ENCODE measurements at regions not wholly inside any gene's neighbourhood (a gene's known extent, or its start where the extent isn't known, plus 50 kb on each side); places are given as distances from the start of the nearest gene placed in this dataset.

DNA sequence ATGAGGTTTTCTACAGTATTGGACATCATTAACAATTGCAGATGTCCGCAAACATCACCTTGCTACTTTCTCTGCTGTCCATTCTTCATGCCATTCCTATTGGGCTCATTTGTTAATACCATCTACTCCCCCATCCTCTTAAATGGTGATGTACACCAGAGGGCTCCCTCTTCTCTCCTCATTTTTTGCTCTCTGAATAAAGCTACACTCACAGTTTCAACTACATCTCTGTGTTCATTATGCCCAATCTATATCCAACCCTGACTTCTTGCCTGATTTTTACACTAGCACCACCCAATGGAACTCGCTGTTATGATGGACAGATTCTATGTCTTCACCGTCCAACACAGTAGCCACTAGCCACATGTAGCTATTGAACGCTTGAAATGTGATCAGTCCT is 288.1 kb upstream of the ID4 start:
- no peak for ATAC-seq (ENCODE audit: low read depth in 2 of 2)
- H3K9me3 Mint-ChIP-seq: peaks cover 0 to 13% (median 3%) of the 10 kb centered on the region in 7 donors
- H3K4me1 Mint-ChIP-seq: no peaks in the 10 kb centered on the region
- H3K27ac ChIP-seq (ENCODE audit: insufficient read depth, low read length, poor library complexity, severe bottlenecking): no peak overlapping the region
- H3K4me3 Mint-ChIP-seq: no peak overlapping the region
- DNase-seq: no peak
- no peak overlapping the region for H3K27ac Mint-ChIP-seq
- H3K36me3 ChIP-seq (ENCODE audit: control insufficient read depth, insufficient read depth, low read length): no peaks in the 10 kb centered on the region
- no peaks in the 10 kb centered on the region for H3K36me3 Mint-ChIP-seq
- H3K4me3 ChIP-seq (ENCODE audit: low read depth, low read length): no peak overlapping the region
- no peaks in the 10 kb centered on the region for H3K9me3 ChIP-seq (ENCODE audit: control insufficient read depth in 2 of 2, low read length in 2 of 2)
- no peaks in the 10 kb centered on the region for H3K27me3 Mint-ChIP-seq
- no peaks in the 10 kb centered on the region for H3K4me1 ChIP-seq (ENCODE audit: control insufficient read depth, insufficient read depth, low read length, poor library complexity, severe bottlenecking)
- no peaks in the 10 kb centered on the region for H3K27me3 ChIP-seq (ENCODE audit: control insufficient read depth, insufficient read depth, low read length)

DNA sequence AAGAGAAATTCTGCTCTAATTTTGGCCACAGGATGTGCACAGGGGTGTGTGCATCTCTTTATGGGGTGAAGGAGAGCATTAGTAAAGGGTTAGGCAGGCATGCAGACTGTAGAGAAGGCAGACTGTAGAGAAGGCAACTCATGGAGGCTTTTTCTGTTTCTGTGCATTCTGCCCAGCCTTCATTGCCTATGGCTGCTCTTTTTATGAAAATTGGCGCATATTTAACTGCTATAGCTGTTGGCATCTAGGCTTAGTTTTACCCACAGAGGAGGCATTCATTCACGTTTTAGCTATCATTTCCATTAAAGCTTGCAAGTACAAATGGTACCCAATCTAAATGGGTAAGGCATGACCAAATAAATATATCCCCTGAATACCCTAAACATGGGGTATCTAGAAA is 286.8 kb upstream of the ID4 start:
- Histone ChIP-seq H3K27me3 (ENCODE audit: control insufficient read depth, insufficient read depth, low read length) (no peaks in the 10 kb centered on the region), H3K36me3 (ENCODE audit: control insufficient read depth, insufficient read depth, low read length) (no peaks in the 10 kb centered on the region), H3K9me3 (ENCODE audit: control insufficient read depth in 2 of 2, low read length in 2 of 2) (no peaks in the 10 kb centered on the region), H3K4me3 (ENCODE audit: low read depth, low read length) (no peak overlapping the region), H3K27ac (ENCODE audit: insufficient read depth, low read length, poor library complexity, severe bottlenecking) (no peak overlapping the region), H3K4me1 (ENCODE audit: control insufficient read depth, insufficient read depth, low read length, poor library complexity, severe bottlenecking) (no peaks in the 10 kb centered on the region)
- DNase-seq (no peak), ATAC-seq (ENCODE audit: low read depth in 2 of 2) (no peak)
- no peaks in the 10 kb centered on the region for H3K4me1 Mint-ChIP-seq
- H3K9me3 Mint-ChIP-seq: peaks cover 0 to 13% (median 3%) of the 10 kb centered on the region in 7 donors
- no peak overlapping the region for H3K4me3 Mint-ChIP-seq
- H3K27ac Mint-ChIP-seq: no peak overlapping the region
- H3K36me3 Mint-ChIP-seq: no peaks in the 10 kb centered on the region
- no peaks in the 10 kb centered on the region for H3K27me3 Mint-ChIP-seq

DNA sequence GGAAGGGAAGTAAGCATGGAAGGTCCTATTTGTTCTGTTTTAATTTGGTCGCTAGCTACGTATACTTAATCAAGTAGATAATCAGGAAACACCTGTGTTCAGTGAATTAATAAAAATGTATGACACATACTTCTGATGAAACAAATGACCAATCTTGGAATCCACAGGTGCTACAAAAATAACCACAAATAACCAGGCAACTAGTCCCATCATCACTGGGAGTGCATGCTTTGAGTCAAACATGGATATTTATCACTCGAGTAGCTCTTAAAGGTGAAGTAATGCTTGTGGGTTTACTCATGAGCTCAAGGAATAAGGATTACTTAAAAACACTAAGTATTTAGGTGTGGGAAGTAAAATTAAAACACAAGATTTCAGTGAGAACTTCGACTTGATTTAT is 285.6 kb upstream of the ID4 start:
- Mint-ChIP-seq H3K4me3 (no peak overlapping the region), H3K27ac (no peak overlapping the region), H3K4me1 (no peaks in the 10 kb centered on the region), H3K9me3 (peaks cover 0 to 13% (median 6%) of the 10 kb centered on the region in 7 donors), H3K27me3 (no peaks in the 10 kb centered on the region), H3K36me3 (no peaks in the 10 kb centered on the region)
- DNase-seq (no peak), ATAC-seq (ENCODE audit: low read depth in 2 of 2) (no peak)
- Histone ChIP-seq H3K9me3 (ENCODE audit: control insufficient read depth in 2 of 2, low read length in 2 of 2) (no peaks in the 10 kb centered on the region), H3K27ac (ENCODE audit: insufficient read depth, low read length, poor library complexity, severe bottlenecking) (no peak overlapping the region), H3K4me1 (ENCODE audit: control insufficient read depth, insufficient read depth, low read length, poor library complexity, severe bottlenecking) (no peaks in the 10 kb centered on the region), H3K36me3 (ENCODE audit: control insufficient read depth, insufficient read depth, low read length) (no peaks in the 10 kb centered on the region), H3K27me3 (ENCODE audit: control insufficient read depth, insufficient read depth, low read length) (no peaks in the 10 kb centered on the region), H3K4me3 (ENCODE audit: low read depth, low read length) (no peak overlapping the region)

DNA sequence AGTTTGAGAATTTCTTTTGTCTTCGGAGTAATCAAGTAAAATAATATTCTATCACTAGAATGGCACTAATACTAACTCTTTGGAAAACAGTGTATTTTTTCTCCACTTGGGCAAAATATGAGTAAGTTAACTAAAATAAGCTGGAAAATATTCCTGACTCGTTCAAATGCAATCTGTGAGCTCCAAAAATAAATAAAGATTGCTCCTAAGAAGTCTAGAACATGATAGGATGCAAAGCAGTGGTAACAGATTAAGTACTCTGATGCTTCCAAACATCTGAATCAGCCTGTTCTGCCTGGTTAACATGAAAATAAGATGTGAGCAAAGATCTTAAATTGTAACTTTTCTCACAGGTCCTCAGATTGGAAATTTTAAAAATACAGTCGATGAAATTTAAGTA is 285.1 kb upstream of the ID4 start:
- Mint-ChIP-seq H3K27ac (no peak overlapping the region), H3K9me3 (peaks cover 0 to 13% (median 6%) of the 10 kb centered on the region in 7 donors), H3K4me1 (no peaks in the 10 kb centered on the region), H3K36me3 (no peaks in the 10 kb centered on the region), H3K27me3 (no peaks in the 10 kb centered on the region), H3K4me3 (no peak overlapping the region)
- Histone ChIP-seq H3K36me3 (ENCODE audit: control insufficient read depth, insufficient read depth, low read length) (no peaks in the 10 kb centered on the region), H3K4me3 (ENCODE audit: low read depth, low read length) (no peak overlapping the region), H3K27me3 (ENCODE audit: control insufficient read depth, insufficient read depth, low read length) (no peaks in the 10 kb centered on the region), H3K9me3 (ENCODE audit: control insufficient read depth in 2 of 2, low read length in 2 of 2) (no peaks in the 10 kb centered on the region), H3K27ac (ENCODE audit: insufficient read depth, low read length, poor library complexity, severe bottlenecking) (no peak overlapping the region), H3K4me1 (ENCODE audit: control insufficient read depth, insufficient read depth, low read length, poor library complexity, severe bottlenecking) (no peaks in the 10 kb centered on the region)
- DNase-seq (no peak), ATAC-seq (ENCODE audit: low read depth in 2 of 2) (no peak)

DNA sequence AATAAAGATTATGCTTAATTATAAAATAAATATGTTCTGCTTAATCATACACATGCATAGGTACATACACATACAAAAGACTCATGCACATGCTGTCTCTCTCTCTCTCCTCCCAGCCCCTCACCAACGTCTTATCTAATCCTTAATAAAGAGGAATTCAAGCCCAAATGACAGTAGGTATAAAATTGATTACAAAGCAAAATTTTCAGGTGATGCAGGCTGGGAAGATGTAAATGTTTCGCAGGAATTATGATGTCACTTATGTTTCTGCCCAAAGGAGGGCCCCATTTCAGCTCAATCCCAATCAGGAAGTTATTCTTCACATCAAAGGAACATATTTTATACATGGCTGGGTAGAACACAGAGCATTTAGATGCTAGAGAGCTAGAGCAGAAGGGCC is 284.6 kb upstream of the ID4 start:
- ATAC-seq (ENCODE audit: low read depth in 2 of 2): no peak
- Mint-ChIP-seq H3K4me1 (no peaks in the 10 kb centered on the region), H3K27ac (no peak overlapping the region), H3K4me3 (no peak overlapping the region), H3K27me3 (no peaks in the 10 kb centered on the region), H3K36me3 (no peaks in the 10 kb centered on the region), H3K9me3 (peaks cover 0 to 13% (median 6%) of the 10 kb centered on the region in 7 donors)
- DNase-seq: no peak
- no peaks in the 10 kb centered on the region for H3K4me1 ChIP-seq (ENCODE audit: control insufficient read depth, insufficient read depth, low read length, poor library complexity, severe bottlenecking)
- no peaks in the 10 kb centered on the region for H3K27me3 ChIP-seq (ENCODE audit: control insufficient read depth, insufficient read depth, low read length)
- H3K36me3 ChIP-seq (ENCODE audit: control insufficient read depth, insufficient read depth, low read length): no peaks in the 10 kb centered on the region
- no peak overlapping the region for H3K27ac ChIP-seq (ENCODE audit: insufficient read depth, low read length, poor library complexity, severe bottlenecking)
- no peak overlapping the region for H3K4me3 ChIP-seq (ENCODE audit: low read depth, low read length)
- H3K9me3 ChIP-seq (ENCODE audit: control insufficient read depth in 2 of 2, low read length in 2 of 2): no peaks in the 10 kb centered on the region

DNA sequence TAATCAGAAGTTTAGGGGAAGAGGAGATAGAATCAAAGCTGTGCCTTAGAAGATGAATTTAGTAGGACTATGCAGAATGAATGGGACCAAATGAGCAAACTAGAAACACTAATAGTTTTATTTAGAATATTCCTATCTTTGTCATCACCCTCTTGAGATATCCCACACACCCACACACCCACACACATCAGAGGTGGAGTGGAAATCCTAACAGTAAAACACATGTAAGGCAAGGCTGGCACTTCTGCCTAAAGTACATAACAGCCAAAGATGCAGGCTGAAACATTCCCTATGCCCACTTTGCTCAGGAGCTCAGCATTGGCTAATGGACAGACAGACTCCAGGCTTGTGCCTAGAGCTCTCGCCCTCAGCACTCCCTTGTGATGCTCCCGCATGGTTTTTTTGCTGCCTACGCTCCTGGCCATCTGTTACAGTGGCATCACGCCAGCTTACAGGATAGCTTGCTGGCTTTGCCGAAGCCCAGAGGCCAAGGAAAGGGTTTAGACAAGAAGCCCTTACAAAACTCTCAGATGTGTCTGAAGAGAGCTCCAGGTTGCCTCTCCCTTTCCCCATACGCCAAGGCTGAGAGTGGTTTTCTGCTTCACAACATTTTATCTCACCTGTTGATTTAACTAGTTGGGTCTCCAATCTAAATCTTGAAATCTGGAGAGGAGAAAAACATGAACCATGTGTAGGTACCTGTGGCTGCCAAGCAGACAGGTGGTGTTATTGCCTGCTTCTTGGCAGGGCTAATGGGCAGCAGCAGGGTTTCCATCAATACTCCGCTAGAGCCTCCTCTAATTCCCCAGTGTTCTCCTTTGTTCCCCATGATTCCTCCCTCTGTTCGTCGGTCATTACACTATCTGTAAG is 282.6 kb upstream of the ID4 start:
- Histone ChIP-seq H3K4me1 (ENCODE audit: control insufficient read depth, insufficient read depth, low read length, poor library complexity, severe bottlenecking) (no peaks in the 10 kb centered on the region), H3K9me3 (ENCODE audit: control insufficient read depth in 2 of 2, low read length in 2 of 2) (no peaks in the 10 kb centered on the region), H3K27me3 (ENCODE audit: control insufficient read depth, insufficient read depth, low read length) (no peaks in the 10 kb centered on the region), H3K27ac (ENCODE audit: insufficient read depth, low read length, poor library complexity, severe bottlenecking) (no peak overlapping the region), H3K4me3 (ENCODE audit: low read depth, low read length) (no peak overlapping the region), H3K36me3 (ENCODE audit: control insufficient read depth, insufficient read depth, low read length) (no peaks in the 10 kb centered on the region)
- no peaks in the 10 kb centered on the region for H3K27me3 Mint-ChIP-seq
- ATAC-seq (ENCODE audit: low read depth in 2 of 2): no peak
- H3K27ac Mint-ChIP-seq: no peak overlapping the region
- peaks cover 0 to 21% (median 6%) of the 10 kb centered on the region in 7 donors for H3K9me3 Mint-ChIP-seq
- no peak for DNase-seq
- no peaks in the 10 kb centered on the region for H3K36me3 Mint-ChIP-seq
- H3K4me3 Mint-ChIP-seq: no peak overlapping the region
- H3K4me1 Mint-ChIP-seq: no peaks in the 10 kb centered on the region

DNA sequence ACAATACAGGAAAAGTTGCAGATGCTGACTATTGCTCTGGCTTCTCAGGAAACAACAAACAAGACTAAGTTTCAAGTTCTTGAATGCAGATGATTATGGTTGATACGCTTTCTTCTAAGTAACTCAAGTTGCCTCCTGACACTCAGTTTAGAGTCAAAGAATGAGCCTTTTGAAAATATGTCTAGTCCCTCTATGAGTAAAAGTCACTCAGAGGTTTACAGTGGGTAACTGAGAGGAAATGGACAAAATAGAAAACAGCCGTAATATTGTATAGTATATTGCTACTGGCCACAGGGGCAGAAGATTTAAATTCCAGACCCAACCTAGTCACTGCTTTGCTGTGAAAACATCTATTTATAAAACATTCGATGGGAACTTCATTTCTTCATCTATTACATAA is 280.0 kb upstream of the ID4 start:
- peaks cover 2 to 22% (median 5%) of the 10 kb centered on the region in 7 donors for H3K9me3 Mint-ChIP-seq
- H3K4me3 Mint-ChIP-seq: no peak overlapping the region
- no peak for ATAC-seq (ENCODE audit: low read depth in 2 of 2)
- Histone ChIP-seq H3K4me1 (ENCODE audit: control insufficient read depth, insufficient read depth, low read length, poor library complexity, severe bottlenecking) (no peaks in the 10 kb centered on the region), H3K27ac (ENCODE audit: insufficient read depth, low read length, poor library complexity, severe bottlenecking) (no peak overlapping the region), H3K4me3 (ENCODE audit: low read depth, low read length) (no peak overlapping the region), H3K27me3 (ENCODE audit: control insufficient read depth, insufficient read depth, low read length) (no peaks in the 10 kb centered on the region), H3K36me3 (ENCODE audit: control insufficient read depth, insufficient read depth, low read length) (no peaks in the 10 kb centered on the region), H3K9me3 (ENCODE audit: control insufficient read depth in 2 of 2, low read length in 2 of 2) (no peaks in the 10 kb centered on the region)
- no peak for DNase-seq
- no peak overlapping the region for H3K27ac Mint-ChIP-seq
- no peaks in the 10 kb centered on the region for H3K36me3 Mint-ChIP-seq
- H3K4me1 Mint-ChIP-seq: no peaks in the 10 kb centered on the region
- no peaks in the 10 kb centered on the region for H3K27me3 Mint-ChIP-seq

DNA sequence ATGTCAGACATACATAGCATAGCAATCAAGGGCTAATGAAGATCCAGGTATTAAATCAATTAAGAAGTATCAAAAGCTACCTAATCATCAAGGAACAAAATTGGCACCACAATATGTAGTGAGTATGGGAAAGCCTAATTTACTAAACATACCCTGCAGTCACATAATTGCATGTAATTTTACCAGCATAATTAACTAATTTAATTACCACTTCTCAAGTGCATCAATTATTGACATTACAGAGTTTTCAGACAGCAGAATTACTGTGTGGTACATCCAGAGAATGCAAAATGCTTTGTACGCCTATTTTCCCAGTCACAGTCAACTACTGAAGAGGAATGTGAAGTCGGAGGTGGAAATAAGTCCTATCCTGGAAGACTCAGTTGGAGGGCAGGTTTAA is 279.0 kb upstream of the ID4 start:
- no peaks in the 10 kb centered on the region for H3K9me3 ChIP-seq (ENCODE audit: control insufficient read depth in 2 of 2, low read length in 2 of 2)
- no peak overlapping the region for H3K27ac Mint-ChIP-seq
- H3K4me3 ChIP-seq (ENCODE audit: low read depth, low read length): no peak overlapping the region
- no peaks in the 10 kb centered on the region for H3K27me3 Mint-ChIP-seq
- ATAC-seq (ENCODE audit: low read depth in 2 of 2) (no peak), DNase-seq (no peak)
- no peaks in the 10 kb centered on the region for H3K27me3 ChIP-seq (ENCODE audit: control insufficient read depth, insufficient read depth, low read length)
- H3K4me3 Mint-ChIP-seq: no peak overlapping the region
- H3K36me3 ChIP-seq (ENCODE audit: control insufficient read depth, insufficient read depth, low read length): no peaks in the 10 kb centered on the region
- H3K27ac ChIP-seq (ENCODE audit: insufficient read depth, low read length, poor library complexity, severe bottlenecking): no peak overlapping the region
- no peaks in the 10 kb centered on the region for H3K4me1 Mint-ChIP-seq
- no peaks in the 10 kb centered on the region for H3K36me3 Mint-ChIP-seq
- H3K9me3 Mint-ChIP-seq: peaks cover 2 to 17% (median 5%) of the 10 kb centered on the region in 7 donors
- H3K4me1 ChIP-seq (ENCODE audit: control insufficient read depth, insufficient read depth, low read length, poor library complexity, severe bottlenecking): no peaks in the 10 kb centered on the region

Measured in CD4-positive, CD25-positive, alpha-beta regulatory T cell (primary cell).